GM19455 (cell line): ENCODE measurements at regions not wholly inside any gene's neighbourhood (a gene's known extent, or its start where the extent isn't known, plus 50 kb on each side); places are given as distances from the start of the nearest gene placed in this dataset.
"Not testable (repeated sequence)": the region's sequence is repeated elsewhere in the genome, so short reads cannot be mapped to it uniquely, and the experiment has no call there.

Source experiments
- ATAC-seq: cut with Tn5 transposase; IDR thresholded peaks from one replicate; pipeline ENCODE4 v1.9.1; 2021; ENCODE audit not compliant: unreplicated experiment

DNA sequence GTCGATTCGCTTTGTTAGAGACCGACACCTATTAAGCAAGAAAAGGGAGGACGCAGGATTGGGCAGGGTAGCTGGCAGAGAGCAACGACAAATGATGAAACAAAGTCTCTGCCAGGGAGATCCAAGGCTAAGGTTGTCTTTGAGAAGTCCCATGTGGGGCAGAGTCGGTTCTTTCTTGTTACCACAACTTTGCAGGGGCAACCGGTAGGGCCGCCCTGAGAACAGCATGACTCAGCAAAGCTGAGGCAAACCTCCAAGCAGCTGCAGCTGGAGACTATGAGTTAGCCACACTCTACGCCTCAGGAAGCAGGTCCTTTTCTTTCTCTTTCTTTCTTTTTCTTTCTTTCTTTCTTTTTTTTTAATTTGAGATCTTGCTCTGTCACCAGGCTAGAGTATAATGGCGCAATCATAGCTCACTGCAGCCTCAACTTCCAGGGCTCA, 452.3 kb upstream of the ID2 start:
- ATAC-seq: peak; percentile 51

DNA sequence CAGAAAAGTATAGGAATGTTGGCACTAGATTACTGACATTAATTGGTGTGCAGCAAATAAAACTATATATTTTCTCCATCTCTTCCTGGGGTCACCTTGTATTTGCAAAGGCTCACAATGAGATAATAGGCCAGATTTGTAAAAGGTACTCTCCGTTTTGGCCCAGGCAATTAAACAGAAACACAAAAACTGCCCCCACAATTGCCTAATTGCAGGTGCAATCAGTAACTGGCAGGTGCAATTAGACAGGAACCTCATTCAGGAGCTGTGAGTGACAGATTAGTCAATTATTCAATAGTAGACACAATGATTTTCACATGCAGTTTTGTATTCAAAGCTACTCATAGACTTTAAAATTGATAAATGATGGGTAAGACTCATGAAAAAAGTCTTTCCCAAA, 451.4 kb upstream of the ID2 start:
- ATAC-seq: no peak

DNA sequence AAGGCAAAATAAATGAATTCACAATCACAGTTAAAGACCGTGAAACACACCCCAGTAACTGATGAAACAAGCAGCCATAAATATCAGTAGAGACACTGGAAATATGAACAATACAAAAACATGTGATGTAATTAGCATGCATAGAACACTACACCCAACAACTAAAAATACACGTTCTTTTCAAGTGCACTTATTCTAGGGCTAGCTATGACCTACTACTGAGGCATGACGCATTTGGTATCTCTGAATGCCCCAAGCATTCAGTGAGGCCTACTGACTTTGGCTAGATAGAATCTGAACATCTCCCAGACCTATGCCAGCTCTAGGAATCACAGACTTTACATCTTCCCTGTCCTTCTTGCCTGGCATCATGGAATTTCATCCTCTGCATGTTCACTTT, 450.0 kb upstream of the ID2 start:
- ATAC-seq: no peak

DNA sequence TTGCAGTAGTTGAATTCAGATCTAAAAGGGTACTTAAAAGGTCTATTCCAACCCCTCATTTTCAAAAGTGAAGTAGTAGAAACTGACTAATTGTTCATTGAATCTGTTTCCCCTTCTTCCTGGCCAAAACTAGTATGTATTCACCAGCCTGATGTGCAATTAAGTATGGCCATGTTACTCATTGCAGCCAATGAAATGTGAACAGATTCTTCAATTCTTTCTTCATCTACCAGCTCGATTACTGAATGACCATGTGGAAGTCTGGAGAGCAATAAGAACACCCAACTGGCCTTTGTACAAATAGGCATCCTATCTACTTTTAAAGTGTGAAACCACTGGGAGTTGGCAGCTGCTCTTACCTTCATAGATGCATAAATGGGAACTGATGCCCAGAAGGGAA, 449.0 kb upstream of the ID2 start:
- no peak for ATAC-seq

DNA sequence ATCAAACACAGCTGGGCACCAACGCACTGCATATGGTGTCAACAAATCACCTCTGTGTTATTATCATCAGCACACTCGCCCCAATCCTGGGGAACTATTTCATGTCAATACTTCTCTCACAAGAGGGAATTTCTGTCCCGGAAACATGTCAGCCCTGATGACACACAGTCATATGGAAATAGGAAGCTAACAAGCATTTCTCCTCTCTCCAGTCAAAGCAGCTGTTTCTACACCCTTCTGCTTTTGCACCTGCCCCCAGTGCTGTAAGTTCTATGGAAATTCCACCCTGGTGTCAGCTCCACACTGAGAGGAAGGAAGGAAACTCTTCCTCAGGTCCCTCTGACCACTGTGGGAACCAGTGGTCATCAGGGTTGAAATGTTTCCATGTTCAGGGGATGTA, 447.6 kb upstream of the ID2 start:
- peak; percentile 29 for ATAC-seq

DNA sequence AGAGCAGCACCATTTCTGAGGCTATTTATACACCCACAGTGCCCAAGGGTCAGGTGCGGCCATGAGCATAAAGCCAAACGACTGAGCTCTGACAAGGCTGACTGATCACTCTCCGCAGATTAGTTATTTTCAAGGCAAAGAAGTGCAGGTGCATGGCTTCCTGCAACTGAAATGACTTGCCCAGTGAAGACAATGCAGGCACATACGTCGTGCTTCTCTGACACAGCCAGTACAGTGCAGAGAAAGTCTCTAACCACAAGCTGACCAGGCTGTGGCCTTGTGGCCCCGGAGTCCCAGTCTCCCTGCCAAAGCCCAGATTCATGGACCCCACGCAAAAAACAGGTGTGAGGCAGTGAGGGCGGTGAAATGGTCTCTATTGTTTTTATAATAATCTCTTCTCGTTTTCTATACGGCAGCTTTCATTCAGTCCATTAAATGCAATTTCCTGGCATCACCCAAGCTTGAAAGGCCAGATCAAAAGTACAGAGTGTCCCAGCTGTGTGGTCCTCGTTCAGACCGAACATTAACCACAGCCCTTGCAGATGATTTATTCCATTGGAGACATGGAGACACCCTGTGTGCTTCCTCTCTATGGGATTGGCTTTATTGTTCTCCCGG, 447.0 kb upstream of the ID2 start:
- peak; percentile 95 for ATAC-seq

DNA sequence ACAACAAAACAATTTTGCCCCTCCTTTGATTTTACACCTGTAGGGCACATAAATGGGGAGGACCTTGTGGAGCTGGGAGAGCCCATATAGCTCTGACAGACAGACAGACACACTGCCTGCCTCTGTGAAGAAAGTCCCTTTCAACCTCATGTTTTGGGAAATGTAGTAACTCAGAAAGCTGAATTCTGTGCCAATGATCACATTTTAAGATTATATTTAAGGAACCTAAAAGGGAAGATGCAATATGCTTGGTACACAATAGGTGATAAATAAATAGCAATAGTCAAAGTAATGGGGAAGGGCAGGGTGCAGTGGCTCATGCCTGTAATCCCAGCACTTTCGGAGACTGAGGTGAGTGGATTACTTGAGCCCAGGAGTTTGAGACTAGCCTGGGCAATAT, 446.4 kb upstream of the ID2 start:
- no peak for ATAC-seq

DNA sequence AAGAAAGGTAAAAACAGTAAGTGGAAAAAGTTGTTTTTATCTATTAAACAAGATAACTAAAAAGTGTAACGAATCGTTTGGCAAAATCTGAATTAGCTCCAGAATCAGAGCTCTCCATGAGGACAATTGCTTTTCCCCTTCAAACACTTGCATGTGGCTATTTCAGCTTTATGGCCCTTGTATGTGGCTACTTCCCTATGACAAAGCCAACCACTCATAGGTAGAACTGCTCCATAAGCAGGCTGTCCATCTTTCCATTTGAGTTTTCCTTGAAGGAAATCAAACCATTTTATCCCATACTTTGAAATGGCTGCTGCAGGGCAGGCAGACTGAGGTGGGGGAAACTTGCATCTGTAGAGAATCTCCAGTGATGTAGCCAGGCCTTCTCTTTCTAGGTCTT, 445.5 kb upstream of the ID2 start:
- ATAC-seq: no peak

DNA sequence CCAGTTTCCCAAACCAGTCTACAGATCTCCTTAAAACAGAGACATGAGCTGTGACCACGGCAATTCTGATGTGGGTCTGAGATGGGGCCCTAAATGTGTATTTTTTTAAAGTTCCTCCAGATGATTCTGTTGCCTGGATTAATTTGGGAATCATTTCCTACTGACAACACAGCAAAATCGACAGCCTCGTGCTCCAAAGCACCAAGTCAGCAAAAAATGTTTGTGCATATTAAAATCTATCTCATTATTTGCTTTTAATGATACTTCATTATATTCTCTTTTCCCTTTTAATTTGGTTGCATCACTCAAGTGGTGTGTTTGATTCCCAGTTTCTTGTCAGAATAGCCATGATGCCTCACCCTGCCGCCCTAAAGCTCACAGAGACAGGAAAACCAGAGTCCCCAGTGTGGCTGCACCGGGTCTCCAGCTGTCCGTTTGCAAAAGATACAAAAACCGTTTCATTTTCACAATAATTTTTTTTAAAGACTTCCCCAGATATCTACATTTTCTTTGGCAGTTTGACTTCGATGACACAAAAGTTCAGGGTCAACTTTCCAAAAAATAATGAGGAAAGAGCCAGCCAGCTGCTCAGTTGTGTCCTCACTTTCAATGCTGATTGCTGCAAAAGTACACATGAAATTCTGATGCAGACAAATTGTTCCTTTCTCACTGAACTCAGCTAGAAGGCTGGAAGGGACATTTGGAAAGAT, 443.2 kb upstream of the ID2 start:
- no peak for ATAC-seq

DNA sequence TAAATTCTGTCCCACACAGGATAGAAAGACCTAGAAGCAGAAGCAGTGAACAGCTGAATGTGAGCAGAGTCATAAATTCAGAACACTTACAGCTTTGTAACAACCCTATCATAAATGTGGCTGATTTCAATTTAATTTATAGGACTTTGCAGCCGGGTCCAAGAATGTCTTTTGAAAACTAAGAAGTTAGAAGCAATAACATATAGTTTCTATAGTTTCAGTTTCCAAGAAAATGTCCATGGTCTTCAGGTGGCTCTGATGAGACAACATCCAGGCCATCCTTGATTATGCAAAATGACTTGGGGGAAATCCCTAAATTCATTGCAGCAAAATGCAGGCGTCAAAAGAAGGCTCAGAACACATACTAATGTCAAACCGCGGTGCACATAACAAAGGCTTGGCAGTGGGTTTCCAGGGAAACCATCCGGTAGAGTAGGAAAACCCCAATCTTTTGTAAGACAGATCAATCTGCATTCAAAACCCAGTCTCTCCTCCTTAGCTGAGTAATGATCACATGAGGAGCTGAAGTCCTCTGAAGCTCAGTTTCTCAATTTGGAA, 442.2 kb upstream of the ID2 start:
- ATAC-seq: no peak

DNA sequence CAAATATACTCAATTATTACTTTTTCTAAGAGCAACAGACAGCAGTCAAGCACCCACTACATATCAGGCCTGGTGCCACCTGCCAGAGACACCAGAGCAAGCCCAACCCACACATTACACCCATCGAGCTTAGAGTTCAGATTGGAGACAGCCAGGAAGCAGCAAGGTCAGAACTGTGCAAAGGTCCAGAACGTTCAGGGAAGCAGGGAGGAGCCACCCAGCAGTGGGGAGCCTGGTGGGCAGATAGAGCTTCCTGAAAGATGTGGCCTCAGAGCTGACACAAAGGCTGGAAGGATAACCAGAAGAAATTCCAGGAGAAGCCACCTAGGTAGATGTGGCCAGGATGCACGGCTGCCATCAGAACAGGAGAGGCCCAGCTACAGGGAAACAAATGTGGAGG, 440.5 kb upstream of the ID2 start:
- no peak for ATAC-seq

DNA sequence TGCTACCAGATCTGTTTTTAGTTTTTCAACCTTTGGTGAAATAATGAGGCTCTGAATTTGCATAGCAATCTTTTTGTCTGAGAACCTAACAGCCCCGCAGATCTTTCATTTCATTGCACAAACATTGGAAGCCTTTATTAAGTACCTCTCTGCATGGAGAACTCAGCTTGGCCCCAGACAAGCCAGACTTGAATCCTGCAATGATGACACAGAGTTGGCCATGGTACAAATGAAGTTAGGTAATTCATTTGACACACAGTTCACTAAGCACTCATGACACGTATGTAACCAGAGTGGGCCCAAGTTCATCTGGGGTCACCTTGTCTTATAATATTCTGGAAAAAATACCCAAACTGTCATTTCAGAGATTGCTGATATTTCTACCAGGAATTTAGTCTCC, 439.1 kb upstream of the ID2 start:
- ATAC-seq: no peak

DNA sequence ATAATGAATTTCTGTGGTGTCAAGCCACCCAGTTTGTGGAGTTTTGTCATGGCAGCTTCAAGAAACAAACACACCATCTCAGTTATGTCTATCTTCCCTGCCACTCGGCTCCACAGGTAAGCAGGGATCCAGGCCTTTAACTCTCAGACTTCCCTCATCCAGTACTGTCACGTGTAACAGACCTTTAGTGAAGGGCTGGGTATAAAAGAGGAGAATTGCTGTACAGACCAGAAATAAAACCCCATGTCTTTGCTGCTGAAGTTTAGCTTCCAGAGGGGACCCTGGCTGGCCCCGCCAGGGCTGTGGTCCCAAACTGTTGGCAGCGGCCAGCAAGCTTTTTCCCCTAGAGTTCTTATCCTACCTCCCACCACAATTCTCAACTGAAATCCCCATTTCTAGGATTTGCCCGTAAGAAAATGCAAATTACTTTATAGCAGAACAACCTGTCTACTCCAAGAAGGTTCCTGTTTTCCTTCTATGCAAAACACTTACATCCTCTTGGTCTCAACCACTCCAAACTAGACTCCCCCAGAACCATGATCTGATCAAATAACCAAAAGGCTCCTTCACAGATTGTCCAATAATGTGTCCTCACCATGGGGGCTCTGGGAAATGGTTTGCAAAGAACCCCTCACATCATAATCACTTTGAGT, 438.0 kb upstream of the ID2 start:
- ATAC-seq: no peak

DNA sequence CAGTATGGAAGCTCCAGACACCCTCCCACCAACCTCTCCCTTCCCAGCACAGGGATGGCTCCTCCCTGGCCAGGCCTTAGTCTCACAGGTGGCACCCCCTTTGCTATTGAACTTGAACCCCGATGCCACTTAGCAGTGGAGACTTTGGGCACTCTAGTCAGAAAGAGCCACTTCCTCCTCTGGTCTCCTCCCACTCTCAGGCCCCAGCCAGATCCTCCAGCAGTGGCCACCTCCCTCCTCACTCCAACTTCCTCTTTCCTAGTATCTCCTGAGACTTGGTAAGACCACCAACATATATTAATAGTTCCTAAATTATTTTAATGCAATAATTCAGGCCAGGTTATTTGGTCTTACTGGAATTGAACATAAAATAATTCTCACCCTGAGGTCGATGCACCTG, 437.2 kb upstream of the ID2 start:
- ATAC-seq: no peak

DNA sequence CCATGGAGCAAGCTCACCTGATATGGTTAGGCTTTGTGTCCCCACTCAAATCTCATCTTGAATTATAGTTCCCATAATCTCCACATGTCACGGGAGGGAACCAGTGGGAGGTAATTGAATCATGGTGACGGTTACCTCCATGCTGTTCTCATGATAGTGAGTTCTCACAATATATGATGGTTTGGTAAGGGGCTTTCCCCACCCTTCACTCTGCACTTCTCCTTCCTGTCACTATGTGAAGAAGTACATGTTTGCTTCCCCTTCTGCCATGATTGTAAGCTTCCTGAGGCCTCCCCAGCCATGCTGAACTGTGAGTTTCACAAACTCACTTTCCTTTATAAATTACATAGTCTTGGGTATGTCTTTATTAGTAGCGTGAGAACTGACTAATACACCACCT, 435.7 kb upstream of the ID2 start:
- ATAC-seq: no peak

DNA sequence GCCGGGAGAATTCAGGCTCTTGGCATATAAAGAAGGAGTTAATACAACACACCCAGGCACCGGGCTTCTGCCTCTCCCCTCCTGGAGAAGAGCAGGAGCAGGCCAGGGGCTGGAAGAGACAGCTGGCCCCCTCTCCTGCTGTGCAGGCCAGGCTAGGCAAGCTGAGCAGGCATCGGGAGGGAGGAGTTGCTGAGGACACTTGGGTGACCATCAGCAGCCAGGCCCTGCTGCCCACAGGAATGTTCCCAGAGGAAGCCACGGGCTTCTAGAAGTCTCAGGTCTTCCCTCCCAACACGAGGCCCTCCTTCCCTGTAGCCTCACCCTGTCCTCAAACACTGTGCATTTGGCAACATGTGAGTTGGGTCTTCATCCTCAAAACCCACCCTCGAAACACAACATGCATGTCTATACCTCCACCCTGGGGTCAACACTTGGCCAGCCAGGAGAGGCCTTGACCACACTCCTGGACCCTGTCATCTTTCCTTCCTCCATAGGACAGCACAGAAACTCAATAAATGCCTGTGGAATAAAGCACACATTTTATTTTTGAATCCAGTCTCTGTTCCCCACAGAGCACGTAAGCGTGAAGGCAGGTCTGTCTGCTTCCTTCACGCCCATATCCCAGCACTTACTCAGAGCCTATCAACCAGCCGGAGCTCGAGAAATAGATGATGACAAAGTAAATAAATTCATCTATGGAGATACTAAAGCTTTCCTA, 433.8 kb upstream of the ID2 start:
- ATAC-seq: no peak

DNA sequence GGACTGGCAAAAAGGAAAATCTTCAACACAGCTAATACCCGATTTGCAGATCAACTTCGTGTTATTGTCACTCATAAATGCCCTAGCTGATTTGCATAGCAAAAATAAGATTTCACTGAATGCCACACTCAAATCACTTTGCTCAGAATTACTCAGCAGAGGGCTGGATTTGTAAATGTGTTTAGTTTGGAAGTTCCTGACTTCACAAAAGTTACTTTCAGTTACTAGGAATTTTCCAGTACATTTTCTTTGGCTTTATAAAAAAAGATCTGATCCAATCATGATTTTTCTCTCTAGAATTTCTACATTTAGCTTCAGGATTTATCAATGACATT, 433.3 kb upstream of the ID2 start:
- no peak for ATAC-seq

DNA sequence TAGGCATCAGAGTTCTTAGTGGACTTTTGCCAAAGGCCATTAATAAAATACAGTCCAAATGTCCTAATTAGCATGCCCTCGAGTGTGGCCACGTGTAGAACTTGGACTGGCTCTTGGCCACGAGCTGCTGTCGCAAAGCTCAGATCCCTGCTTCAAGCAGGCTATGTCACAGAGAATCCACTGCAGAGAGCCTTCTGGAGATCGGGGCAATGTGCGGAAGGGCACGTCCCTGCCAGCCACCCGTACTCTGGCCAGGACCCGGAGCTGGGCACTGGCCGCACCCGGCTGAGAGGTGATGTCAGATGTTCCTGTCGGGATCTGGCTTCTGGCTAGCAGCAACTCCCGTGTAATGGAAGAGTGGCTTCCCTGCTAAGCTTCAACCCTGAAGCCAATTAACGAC, 432.7 kb upstream of the ID2 start:
- ATAC-seq: no peak

DNA sequence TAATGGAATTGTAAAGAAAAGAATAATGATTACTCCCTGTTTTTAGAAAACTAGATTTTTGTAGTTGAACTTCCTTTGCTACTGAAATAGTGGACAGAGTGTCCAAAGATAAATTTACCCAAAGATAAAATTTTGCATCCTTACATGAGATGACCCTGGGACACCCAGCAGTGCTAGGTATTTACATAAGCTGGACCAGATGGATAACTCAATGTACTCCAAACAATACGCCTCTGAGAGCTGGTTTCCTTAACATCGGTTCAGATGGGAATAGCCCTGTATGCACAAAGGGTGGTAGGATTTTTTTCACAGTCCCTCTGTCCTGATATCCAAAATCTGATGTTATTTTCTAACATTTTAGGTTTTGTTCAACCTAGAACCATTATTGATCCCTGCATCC, 432.1 kb upstream of the ID2 start:
- ATAC-seq: no peak

DNA sequence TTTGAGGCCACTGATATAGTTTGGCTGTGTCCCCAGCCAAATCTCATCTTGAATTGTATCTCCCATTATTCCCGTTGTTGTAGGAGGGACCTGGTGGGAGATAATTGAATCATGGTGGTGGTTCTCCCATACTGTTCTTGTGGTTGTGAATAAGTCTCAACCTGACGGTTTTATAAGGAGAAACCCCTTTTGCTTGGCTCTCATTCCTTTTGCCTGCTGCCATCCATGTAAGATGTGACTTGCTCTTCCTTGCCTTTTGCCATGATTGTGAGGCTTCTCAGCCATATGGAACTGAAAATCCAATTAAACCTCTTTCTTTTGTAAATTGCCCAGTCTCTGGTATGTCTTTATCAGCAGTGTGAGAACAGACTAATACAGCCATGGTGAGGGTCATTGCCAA, 431.6 kb upstream of the ID2 start:
- not testable (repeated sequence) for ATAC-seq

DNA sequence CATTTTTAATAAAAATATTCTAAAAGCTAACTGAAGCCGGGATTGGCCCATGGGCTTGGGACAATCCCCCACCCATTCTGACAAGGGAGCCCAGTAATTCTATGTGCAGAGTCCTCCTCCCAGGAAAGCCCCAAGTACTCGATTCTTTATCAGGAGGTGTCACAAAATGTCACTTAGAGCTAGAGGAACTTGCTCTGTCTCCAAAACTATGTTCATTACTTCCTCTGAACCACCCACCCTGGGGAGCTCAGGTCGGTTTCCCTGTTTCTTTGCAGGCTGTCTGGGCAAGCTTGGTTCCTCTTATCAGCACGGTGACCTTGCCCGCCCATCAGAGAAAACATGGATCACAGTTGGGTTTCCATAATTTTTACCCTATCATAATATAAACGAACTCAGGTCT, 430.6 kb upstream of the ID2 start:
- ATAC-seq: no peak

DNA sequence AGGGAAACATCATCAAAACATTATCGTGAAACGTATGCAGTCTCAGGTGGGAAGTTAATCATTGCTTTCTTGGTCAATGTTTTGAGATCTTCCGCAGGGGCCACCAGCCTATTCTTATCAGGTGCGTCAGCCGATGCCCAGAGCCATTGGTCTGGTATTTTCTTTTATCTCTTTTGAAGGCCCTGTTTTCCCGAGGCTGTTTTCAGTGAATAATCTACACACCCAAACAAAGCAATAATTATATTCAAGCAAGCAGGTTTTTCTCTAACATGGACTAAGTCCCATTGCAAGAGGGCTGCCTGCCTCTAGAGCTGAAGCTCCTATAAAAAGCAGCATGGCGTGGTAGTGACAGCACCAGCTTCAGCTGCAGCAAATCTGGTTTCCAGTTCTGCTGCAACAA, 430.0 kb upstream of the ID2 start:
- ATAC-seq: no peak
